Osteocyte (in vitro differentiated cells): ENCODE measurements at regions not wholly inside any gene's neighbourhood (a gene's known extent, or its start where the extent isn't known, plus 50 kb on each side); places are given as distances from the start of the nearest gene placed in this dataset.

Experiments
- DNase-seq: peaks from one replicate; pipeline ENCODE4 v3.0.0; 2021; ENCODE audit warnings: mixed read lengths; ENCODE audit not compliant: unreplicated experiment; ENCODE audit errors: extremely low spot score
- H3K27ac Mint-ChIP-seq: one replicate; pipeline ENCODE4 v1.8.0; 2021; ENCODE audit warnings: mild to moderate bottlenecking, mixed read lengths; ENCODE audit not compliant: unreplicated experiment
- H3K27me3 Mint-ChIP-seq: one replicate; pipeline ENCODE4 v1.8.0; 2021; ENCODE audit warnings: mixed read lengths; ENCODE audit not compliant: unreplicated experiment
- H3K36me3 Mint-ChIP-seq: one replicate; pipeline ENCODE4 v1.8.0; 2021; ENCODE audit warnings: mixed read lengths; ENCODE audit not compliant: unreplicated experiment
- H3K4me1 Mint-ChIP-seq: one replicate; pipeline ENCODE4 v1.8.0; 2021; ENCODE audit warnings: mixed read lengths; ENCODE audit not compliant: unreplicated experiment
- H3K4me3 Mint-ChIP-seq: one replicate; pipeline ENCODE4 v1.8.0; 2021; ENCODE audit warnings: mild to moderate bottlenecking, moderate library complexity, mixed read lengths; ENCODE audit not compliant: unreplicated experiment
- H3K9me3 Mint-ChIP-seq: one replicate; pipeline ENCODE4 v1.8.0; 2021; ENCODE audit warnings: mixed read lengths; ENCODE audit not compliant: unreplicated experiment
- CTCF ChIP-seq: fragments of 200-600 bp; sonication (generic); IDR thresholded peaks from 2 replicates; pipeline ENCODE4 v1.5.0; 2021; ENCODE audit warnings: antibody characterized with exemption, mild to moderate bottlenecking, moderate library complexity

- DNase-seq = no peak
- H3K27me3 Mint-ChIP-seq = no peaks in the 10 kb centered on the region
- H3K4me3 Mint-ChIP-seq = no peak overlapping the region
- no peaks in the 10 kb centered on the region for H3K4me1 Mint-ChIP-seq
- no peak overlapping the region for H3K27ac Mint-ChIP-seq
- no peak for TF ChIP-seq CTCF
- no peaks in the 10 kb centered on the region for H3K36me3 Mint-ChIP-seq
- H3K9me3 Mint-ChIP-seq = peaks cover 10% of the 10 kb centered on the region
These were observed 224.1 kb downstream of the FGF9 start for GRCh38 chr13:21894703-21895699.

GRCh38 chr13:21895779-21896178 lies 224.9 kb downstream of the FGF9 start:
- H3K27me3 Mint-ChIP-seq = no peaks in the 10 kb centered on the region
- H3K27ac Mint-ChIP-seq = no peak overlapping the region
- H3K4me3 Mint-ChIP-seq = no peak overlapping the region
- no peak for DNase-seq
- H3K4me1 Mint-ChIP-seq = no peaks in the 10 kb centered on the region
- H3K36me3 Mint-ChIP-seq = no peaks in the 10 kb centered on the region
- no peak for TF ChIP-seq CTCF
- peaks cover 10% of the 10 kb centered on the region for H3K9me3 Mint-ChIP-seq

GRCh38 chr13:21897161-21897560 lies 226.3 kb downstream of the FGF9 start:
- Mint-ChIP-seq H3K27ac (no peak overlapping the region), H3K9me3 (peaks cover 11% of the 10 kb centered on the region), H3K4me1 (no peaks in the 10 kb centered on the region), H3K36me3 (no peaks in the 10 kb centered on the region), H3K27me3 (no peaks in the 10 kb centered on the region), H3K4me3 (no peak overlapping the region)
- no peak for DNase-seq
- TF ChIP-seq CTCF = no peak

- no peak for TF ChIP-seq CTCF
- Mint-ChIP-seq H3K9me3 (peaks cover 11% of the 10 kb centered on the region), H3K27ac (no peak overlapping the region)
These were observed 227.6 kb downstream of the FGF9 start for GRCh38 chr13:21898459-21898858.

GRCh38 chr13:21898945-21899344 lies 228.1 kb downstream of the FGF9 start:
- no peak for TF ChIP-seq CTCF
- H3K27me3 Mint-ChIP-seq = no peaks in the 10 kb centered on the region
- H3K4me1 Mint-ChIP-seq = no peaks in the 10 kb centered on the region
- no peak overlapping the region for H3K27ac Mint-ChIP-seq
- peaks cover 6% of the 10 kb centered on the region for H3K9me3 Mint-ChIP-seq
- no peaks in the 10 kb centered on the region for H3K36me3 Mint-ChIP-seq
- no peak for DNase-seq
- H3K4me3 Mint-ChIP-seq = no peak overlapping the region

More at GRCh38 chr13:21898459-21898858, 227.6 kb downstream of the FGF9 start:
- no peak for DNase-seq
- no peaks in the 10 kb centered on the region for H3K27me3 Mint-ChIP-seq
- no peaks in the 10 kb centered on the region for H3K36me3 Mint-ChIP-seq
- H3K4me1 Mint-ChIP-seq = no peaks in the 10 kb centered on the region
- H3K4me3 Mint-ChIP-seq = no peak overlapping the region
